ENCODE measurements at regions not wholly inside any gene's neighbourhood (a gene's known extent, or its start where the extent isn't known, plus 50 kb on each side); places are given as distances from the start of the nearest gene placed in this dataset.
A peak's percentile ranks its signal among the peaks of the same experiment; 100 is the strongest.

GRCh38 chr12:110794623-110795280 lies 52.0 kb upstream of the CCDC63 start:
- H3K4me3 ChIP-seq = no peak overlapping the region
- H3K4me1 ChIP-seq = no peaks in the 10 kb centered on the region
- ChIA-PET CTCF (interaction anchor here (1.3 kb wide), 1 partner anchor 35 kb away, joined by 3 read pairs; no protein-coding TSS in a partner anchor), POLR2A (no interaction called here)
- H3K9me3 ChIP-seq = 0 out of 3 replicates have a peak, but pooled peaks cover 2% of the 10 kb centered on the region
- no peak overlapping the region for H3K27ac ChIP-seq
- TF ChIP-seq ATOH8 (CRISPR knock-in tag; IDR thresholded peaks at IDR 0.05; ENCODE audit: low read depth) (no peak), PBX3 (IDR thresholded peaks at IDR 0.05) (no peak), HDAC2 (IDR thresholded peaks at IDR 0.05) (no peak), EHF (CRISPR knock-in tag; IDR thresholded peaks at IDR 0.05) (no peak), CTCF (IDR thresholded peaks at IDR 0.05) (no peak), POLR2A (IDR thresholded peaks at IDR 0.05; ENCODE audit: low read length) (no peak), NR3C1 (IDR thresholded peaks at IDR 0.05) (no peak), CHD2 (IDR thresholded peaks at IDR 0.05; ENCODE audit: low read length, partially characterized antibody) (no peak), CBX8 (IDR thresholded peaks at IDR 0.05) (no peak)
- no peak for FAIRE-seq
- no peak for ATAC-seq
- no peak for DNase-seq (ENCODE audit: low read depth in 1 of 2, low spot score in 1 of 2)
- WGBS (ENCODE audit: missing lambda C conversion rate) = 60% methylated on average over 8 of the region's 8 CpGs
- no peak overlapping the region for H3K4me2 ChIP-seq

- POLR2A ChIA-PET = no interaction called here
- no peak for TF ChIP-seq MAZ (IDR thresholded peaks at IDR 0.05; ENCODE audit: borderline replicate concordance, low read depth, low read length)
- TF ChIP-seq NR3C1 (IDR thresholded peaks at IDR 0.05) = no peak
- TF ChIP-seq EHMT2 (IDR thresholded peaks at IDR 0.05; ENCODE audit: low read depth) = no peak
- no peak for TF ChIP-seq POLR2AphosphoS2 (conservative IDR thresholded peaks at IDR 0.05; ENCODE audit: low read length)
- TF ChIP-seq MAX (IDR thresholded peaks at IDR 0.05) = no peak
- no peak for TF ChIP-seq RNF2 (IDR thresholded peaks at IDR 0.05; ENCODE audit: borderline replicate concordance, low read depth)
- TF ChIP-seq CTCF (IDR thresholded peaks at IDR 0.05) = no peak
- TF ChIP-seq RFX5 (IDR thresholded peaks at IDR 0.05) = no peak
- no peak for TF ChIP-seq FOSL2 (IDR thresholded peaks at IDR 0.05)
- TF ChIP-seq FOSL2 (CRISPR knock-in tag; IDR thresholded peaks at IDR 0.05) = peak; percentile 65
- no peaks in the 10 kb centered on the region for H3K4me1 ChIP-seq
- ATAC-seq (no peak; a peak in 1 of 6 replicates), DNase-seq (ENCODE audit: low read depth in 1 of 2, low spot score in 1 of 2) (no peak), FAIRE-seq (no peak)
- peaks cover 7% of the 10 kb centered on the region; the same call in 1 of the 3 replicates for H3K9me3 ChIP-seq
- no peak overlapping the region for H3K4me3 ChIP-seq
- no peak overlapping the region for H3K27ac ChIP-seq
- CTCF ChIA-PET = interaction anchor here (0.6 to 1.2 kb wide), 3 partner anchors 27 to 1502 kb away, joined by 3 to 5 read pairs (median 4); no protein-coding TSS in a partner anchor
- 81% methylated on average over 8 of the region's 8 CpGs for WGBS (ENCODE audit: missing lambda C conversion rate)
- H3K4me2 ChIP-seq = no peak overlapping the region
These were observed 49.8 kb upstream of the CCDC63 start for GRCh38 chr12:110796952-110797351.
